Mesenchymal stem cell (in vitro differentiated cells and primary cell): ENCODE measurements at regions not wholly inside any gene's neighbourhood (a gene's known extent, or its start where the extent isn't known, plus 50 kb on each side); places are given as distances from the start of the nearest gene placed in this dataset.

Experiments used
- DNase-seq: peaks from one replicate; pipeline ENCODE4 v3.0.0-alpha.2; 2013
- H2AFZ ChIP-seq: one replicate; pipeline ENCODE4 v1.6.1; 2013; ENCODE audit warnings: low read depth, mild to moderate bottlenecking, control low read depth, inconsistent platforms, low read length, moderate library complexity
- H2AK5ac ChIP-seq: 2 replicates; pipeline ENCODE4 v1.6.1; 2013; ENCODE audit warnings: low read length, moderate library complexity, mild to moderate bottlenecking, inconsistent platforms; ENCODE audit not compliant: severe bottlenecking
- H2BK120ac ChIP-seq: one replicate; pipeline ENCODE4 v1.6.1; 2013; ENCODE audit warnings: low read depth, mild to moderate bottlenecking, inconsistent platforms, low read length, moderate library complexity
- H2BK12ac ChIP-seq, 2 experiments: one replicate each; pipeline ENCODE4 v1.6.1; 2013; ENCODE audit warnings: inconsistent platforms in 2 of 2, low read length in 2 of 2, mild to moderate bottlenecking in 2 of 2, moderate library complexity in 2 of 2, control low read depth in 1 of 2
- H2BK15ac ChIP-seq: one replicate; pipeline ENCODE4 v1.6.1; 2013; ENCODE audit warnings: mild to moderate bottlenecking, low read depth, inconsistent platforms; ENCODE audit not compliant: poor library complexity, severe bottlenecking
- H2BK5ac ChIP-seq: 2 replicates; pipeline ENCODE4 v1.6.1; 2013; ENCODE audit warnings: low read depth, mild to moderate bottlenecking, low read length, control low read depth, inconsistent platforms; ENCODE audit not compliant: poor library complexity, severe bottlenecking
- H3K14ac ChIP-seq, 2 experiments: one replicate each; pipeline ENCODE4 v1.6.1; 2013; ENCODE audit warnings: inconsistent platforms in 2 of 2, low read length in 2 of 2, control low read depth in 1 of 2, mild to moderate bottlenecking in 1 of 2, moderate library complexity in 1 of 2
- H3K18ac ChIP-seq, 2 experiments: one replicate each; pipeline ENCODE4 v1.6.1; 2013; ENCODE audit warnings: inconsistent platforms in 2 of 2, low read length in 2 of 2, control low read depth in 1 of 2, low read depth in 1 of 2, mild to moderate bottlenecking in 1 of 2
- H3K23ac ChIP-seq, 2 experiments: one replicate each; pipeline ENCODE4 v1.6.1; 2013; ENCODE audit warnings: inconsistent platforms in 2 of 2, low read length in 2 of 2, mild to moderate bottlenecking in 2 of 2, moderate library complexity in 2 of 2, control low read depth in 1 of 2
- H3K27ac ChIP-seq: 2 replicates; pipeline ENCODE4 v1.5.1; 2013; ENCODE audit warnings: mild to moderate bottlenecking, moderate library complexity, low read length, control low read depth, inconsistent platforms; ENCODE audit not compliant: poor library complexity, severe bottlenecking
- H3K27me3 ChIP-seq, 2 experiments: 2 replicates each; pipeline versions ENCODE4 v1.6.1 to v1.7.0; 2013; ENCODE audit warnings: low read length in 2 of 2, mild to moderate bottlenecking in 2 of 2, moderate library complexity in 2 of 2, control low read depth in 1 of 2, inconsistent platforms in 1 of 2; ENCODE audit not compliant: control insufficient read depth in 1 of 2, insufficient read depth in 1 of 2
- H3K36me3 ChIP-seq, 2 experiments: 2 replicates each; pipeline versions ENCODE4 v1.6.1 to v1.7.0; 2013; ENCODE audit warnings: low read length in 2 of 2, control low read depth in 1 of 2, inconsistent platforms in 1 of 2, low read depth in 1 of 2, mild to moderate bottlenecking in 1 of 2; ENCODE audit not compliant: insufficient read depth in 2 of 2, control insufficient read depth in 1 of 2
- H3K4ac ChIP-seq, 2 experiments: one replicate each; pipeline ENCODE4 v1.6.1; 2013; ENCODE audit warnings: inconsistent platforms in 2 of 2, low read length in 2 of 2, mild to moderate bottlenecking in 2 of 2, moderate library complexity in 2 of 2, control low read depth in 1 of 2, low read depth in 1 of 2
- H3K4me1 ChIP-seq: 2 replicates; pipeline ENCODE4 v1.6.1; 2013; ENCODE audit warnings: low read depth, low read length, control low read depth; ENCODE audit not compliant: control insufficient read depth, insufficient read depth
- H3K4me2 ChIP-seq: 2 replicates; pipeline ENCODE4 v1.6.1; 2013; ENCODE audit warnings: low read length, mild to moderate bottlenecking, inconsistent platforms; ENCODE audit not compliant: poor library complexity, severe bottlenecking
- H3K4me3 ChIP-seq, 2 experiments: 2 replicates each; pipeline versions ENCODE4 v1.5.1 to v1.7.0; 2013; ENCODE audit warnings: low read length in 2 of 2, mild to moderate bottlenecking in 2 of 2, control low read depth in 1 of 2, low read depth in 1 of 2; ENCODE audit not compliant: insufficient read depth in 1 of 2
- H3K79me1 ChIP-seq: replicated peaks from 2 replicates; pipeline ENCODE4 v1.6.1; 2013; ENCODE audit warnings: mild to moderate bottlenecking, control low read depth, low read length, inconsistent platforms; ENCODE audit not compliant: poor library complexity, severe bottlenecking
- H3K9ac ChIP-seq: 2 replicates; pipeline ENCODE4 v1.7.0; 2013; ENCODE audit warnings: mild to moderate bottlenecking, low read length, moderate library complexity
- H3K9me3 ChIP-seq: 2 replicates; pipeline ENCODE4 v1.7.0; 2013; ENCODE audit warnings: mild to moderate bottlenecking, low read length; ENCODE audit not compliant: control insufficient read depth
- H4K8ac ChIP-seq: one replicate; pipeline ENCODE4 v1.6.1; 2013; ENCODE audit warnings: inconsistent platforms, mild to moderate bottlenecking, low read length, moderate library complexity
- H4K91ac ChIP-seq: one replicate; pipeline ENCODE4 v1.6.1; 2013; ENCODE audit warnings: mild to moderate bottlenecking, low read length, inconsistent platforms
- WGBS: methylation state at CpG from one replicate; pipeline ENCODE4 v1.1.7; 2013; ENCODE audit warnings: mixed read lengths; 5-methylcytosine and 5-hydroxymethylcytosine counted together

- H2BK5ac ChIP-seq = no peak overlapping the region
- no peak overlapping the region for H2AK5ac ChIP-seq
- H3K4me2 ChIP-seq = no peak overlapping the region
- DNase-seq = no peak
- H3K4me3 ChIP-seq = no peak overlapping the region
- H2AFZ ChIP-seq = no peak overlapping the region
- H3K79me1 ChIP-seq = no peaks in the 10 kb centered on the region
- H3K4me1 ChIP-seq = peaks cover 16% of the 10 kb centered on the region
- no peak overlapping the region for H3K14ac ChIP-seq
- no peak overlapping the region for H2BK15ac ChIP-seq
- no peak overlapping the region for H2BK120ac ChIP-seq
- no peak overlapping the region for H3K27ac ChIP-seq
- no peak overlapping the region for H4K8ac ChIP-seq
- H3K36me3 ChIP-seq = no peaks in the 10 kb centered on the region
- peaks cover 0 to 11% of the 10 kb centered on the region in 2 experiments for H3K27me3 ChIP-seq
- WGBS = 88% methylated on average over 5 of the region's 5 CpGs
- H2BK12ac ChIP-seq = no peak overlapping the region
- H3K9ac ChIP-seq = no peak overlapping the region
- H3K4ac ChIP-seq = no peak overlapping the region
- H3K9me3 ChIP-seq = peaks cover 5% of the 10 kb centered on the region
- no peak overlapping the region for H4K91ac ChIP-seq
- no peak overlapping the region for H3K23ac ChIP-seq
- H3K18ac ChIP-seq = no peak overlapping the region
These were observed 238.7 kb downstream of the BMP7 start for GRCh38 chr20:57027777-57028176.

GRCh38 chr20:57030611-57031600 lies 235.5 kb downstream of the BMP7 start:
- Histone ChIP-seq H4K8ac (peak overlapping the region; percentile 79), H3K14ac (no peak overlapping the region)
- 21% methylated on average over 11 of the region's 14 CpGs for WGBS

GRCh38 chr20:57031867-57032355 lies 234.5 kb downstream of the BMP7 start:
- peak overlapping the region; percentile 95 for H4K91ac ChIP-seq
- H3K18ac ChIP-seq = peak overlapping the region; percentile 8 to 96
- no peaks in the 10 kb centered on the region for H3K36me3 ChIP-seq
- peak overlapping the region; percentile 26 for H2BK15ac ChIP-seq
- H2AFZ ChIP-seq = no peak overlapping the region
- no peak overlapping the region for H2BK5ac ChIP-seq
- H3K27me3 ChIP-seq = peaks cover 0 to 17% of the 10 kb centered on the region in 2 experiments
- WGBS = 90% methylated on average over 2 of the region's 2 CpGs
- H3K27ac ChIP-seq = peak overlapping the region; percentile 76
- H3K9ac ChIP-seq = no peak overlapping the region
- no peak overlapping the region for H3K4me2 ChIP-seq
- H3K9me3 ChIP-seq = peaks cover 3% of the 10 kb centered on the region
- no peaks in the 10 kb centered on the region for H3K79me1 ChIP-seq
- peak overlapping the region; percentile 42 for H2BK120ac ChIP-seq
- H3K4me3 ChIP-seq = no peak overlapping the region
- no peak overlapping the region for H3K23ac ChIP-seq
- peak overlapping the region; percentile 90 to 96 for H2BK12ac ChIP-seq
- H3K4ac ChIP-seq = peak overlapping the region; percentile 40 to 77
- DNase-seq = peak; percentile 50
- peaks cover 20% of the 10 kb centered on the region for H3K4me1 ChIP-seq
- H2AK5ac ChIP-seq = no peak overlapping the region
- peak overlapping the region; percentile 8 for H4K8ac ChIP-seq
- peak overlapping the region in 1 of 2 experiments; percentile 94 for H3K14ac ChIP-seq

More at GRCh38 chr20:57030611-57031600, 235.5 kb downstream of the BMP7 start:
- peak overlapping the region; percentile 84 to 87 for H3K18ac ChIP-seq
- peak overlapping the region; percentile 54 for H2BK15ac ChIP-seq
- no peak overlapping the region for H3K4me3 ChIP-seq
- H2BK120ac ChIP-seq = peak overlapping the region; percentile 93
- no peak overlapping the region for H2AFZ ChIP-seq
- no peaks in the 10 kb centered on the region for H3K79me1 ChIP-seq
- no peak overlapping the region for H4K91ac ChIP-seq
- H3K36me3 ChIP-seq = no peaks in the 10 kb centered on the region
- H3K9me3 ChIP-seq = peaks cover 3% of the 10 kb centered on the region
- H3K27me3 ChIP-seq = peaks cover 0 to 14% of the 10 kb centered on the region in 2 experiments
- peak overlapping the region in 1 of 2 experiments; percentile 81 for H2BK12ac ChIP-seq
- H3K23ac ChIP-seq = no peak overlapping the region
- H3K27ac ChIP-seq = peak overlapping the region; percentile 76
- no peak overlapping the region for H2AK5ac ChIP-seq
- H2BK5ac ChIP-seq = no peak overlapping the region
- no peak overlapping the region for H3K9ac ChIP-seq
- H3K4me2 ChIP-seq = peak overlapping the region; percentile 8
- peak overlapping the region in 1 of 2 experiments; percentile 59 for H3K4ac ChIP-seq
- peak; percentile 93 for DNase-seq
- H3K4me1 ChIP-seq = peaks cover 21% of the 10 kb centered on the region

- H3K18ac ChIP-seq = peak overlapping the region; percentile 1 to 78
- peak overlapping the region; percentile 79 for H4K8ac ChIP-seq
- peak overlapping the region; percentile 47 for H2AK5ac ChIP-seq
- H3K4me2 ChIP-seq = no peak overlapping the region
- H3K27ac ChIP-seq = no peak overlapping the region
- H3K9me3 ChIP-seq = peaks cover 3% of the 10 kb centered on the region
- H2BK5ac ChIP-seq = no peak overlapping the region
- H2BK120ac ChIP-seq = peak overlapping the region; percentile 37
- DNase-seq = no peak
- WGBS = 90% methylated on average over 8 of the region's 9 CpGs
- peak overlapping the region; percentile 96 for H4K91ac ChIP-seq
- no peak overlapping the region for H3K23ac ChIP-seq
- H2BK12ac ChIP-seq = peak overlapping the region; percentile 16 to 93
- peak overlapping the region; percentile 1 to 71 for H3K4ac ChIP-seq
- no peak overlapping the region for H2BK15ac ChIP-seq
- peak overlapping the region in 1 of 2 experiments; percentile 0 for H3K14ac ChIP-seq
- H2AFZ ChIP-seq = no peak overlapping the region
- H3K9ac ChIP-seq = no peak overlapping the region
- no peak overlapping the region for H3K4me3 ChIP-seq
- no peaks in the 10 kb centered on the region for H3K36me3 ChIP-seq
- H3K4me1 ChIP-seq = peaks cover 20% of the 10 kb centered on the region
- peaks cover 0 to 17% of the 10 kb centered on the region in 2 experiments for H3K27me3 ChIP-seq
- no peaks in the 10 kb centered on the region for H3K79me1 ChIP-seq
These were observed 233.6 kb downstream of the BMP7 start for GRCh38 chr20:57032847-57033246.
